SU-DHL-6 (cell line): ENCODE measurements at regions not wholly inside any gene's neighbourhood (a gene's known extent, or its start where the extent isn't known, plus 50 kb on each side); places are given as distances from the start of the nearest gene placed in this dataset.

Source experiments
- H2AFZ ChIP-seq: fragments of 200-600 bp; sonication (generic); 2 replicates; pipeline ENCODE4 v1.6.1; 2014; ENCODE audit warnings: low read depth, mild to moderate bottlenecking, moderate library complexity, mixed read lengths, antibody characterized with exemption, low read length; ENCODE audit not compliant: severe bottlenecking
- H3F3A ChIP-seq: fragments of 200-600 bp; shearing (Covaris generic); 2 replicates; pipeline ENCODE4 v1.6.0; 2016; ENCODE audit warnings: antibody characterized with exemption, mild to moderate bottlenecking; ENCODE audit not compliant: insufficient read depth
- H3K27ac ChIP-seq: fragments of 200-600 bp; sonication (generic); 2 replicates; pipeline ENCODE4 v1.5.1; 2016; ENCODE audit warnings: low read depth, mild to moderate bottlenecking, low read length, moderate library complexity, mixed read lengths
- H3K27me3 ChIP-seq: fragments of 200-600 bp; sonication (generic), shearing (Covaris generic); 2 replicates; pipeline ENCODE4 v1.6.0; 2014; ENCODE audit warnings: mild to moderate bottlenecking, low read length
- H3K36me3 ChIP-seq: fragments of 200-600 bp; sonication (generic); 2 replicates; pipeline ENCODE4 v1.6.1; 2014; ENCODE audit warnings: mild to moderate bottlenecking, low read length, mixed read lengths
- H3K4me2 ChIP-seq: fragments of 300-600, 200-600 bp; shearing (Covaris generic), sonication (generic); 2 replicates; pipeline ENCODE4 v1.6.0; 2014; ENCODE audit warnings: low read length, low read depth, mild to moderate bottlenecking; ENCODE audit not compliant: poor library complexity, severe bottlenecking
- H3K4me3 ChIP-seq: fragments of 200-600 bp; sonication (generic); 2 replicates; pipeline ENCODE4 v1.5.1; 2014; ENCODE audit warnings: antibody characterized with exemption, low read length, mild to moderate bottlenecking, mixed read lengths; ENCODE audit not compliant: insufficient read depth, poor library complexity, severe bottlenecking
- H3K79me2 ChIP-seq: fragments of 200-600 bp; sonication (generic); 2 replicates; pipeline ENCODE4 v1.6.1; 2014; ENCODE audit warnings: mild to moderate bottlenecking, low read length, moderate library complexity; ENCODE audit not compliant: insufficient read depth
- H3K9ac ChIP-seq: fragments of 200-600 bp; sonication (generic); 2 replicates; pipeline ENCODE4 v1.7.0; 2014; ENCODE audit warnings: mild to moderate bottlenecking, low read length
- H3K9me2 ChIP-seq: fragments of 200-600 bp; sonication (generic); replicated peaks from 2 replicates; pipeline ENCODE4 v1.6.1; 2014; ENCODE audit warnings: low read length; ENCODE audit not compliant: insufficient read depth
- H3K9me3 ChIP-seq: fragments of 200-600 bp; sonication (generic); 2 replicates; pipeline ENCODE4 v1.6.1; 2014; ENCODE audit warnings: low read length, mixed read lengths; ENCODE audit not compliant: insufficient read depth
- H4K20me1 ChIP-seq: fragments of 200-600 bp; sonication (generic); 2 replicates; pipeline ENCODE4 v1.6.1; 2014; ENCODE audit warnings: low read depth, mild to moderate bottlenecking, antibody characterized with exemption, low read length, moderate library complexity, mixed read lengths
- EZH2phosphoT487 ChIP-seq: fragments of 200-600 bp; sonication (generic), shearing (Covaris generic); conservative IDR thresholded peaks from 2 replicates; pipeline ENCODE4 v1.6.1; 2018; ENCODE audit warnings: mild to moderate bottlenecking, antibody characterized with exemption, low read length, moderate library complexity, mixed read lengths
- TF ChIP-seq, protein P1 (sequence below): fragments of 200-600 bp; sonication (generic); IDR thresholded peaks from one replicate; pipeline ENCODE4 v1.5.1; 2017; ENCODE audit warnings: antibody characterized with exemption, mild to moderate bottlenecking, low read length, moderate library complexity; ENCODE audit not compliant: insufficient read depth, poor library complexity, severe bottlenecking

DNA sequence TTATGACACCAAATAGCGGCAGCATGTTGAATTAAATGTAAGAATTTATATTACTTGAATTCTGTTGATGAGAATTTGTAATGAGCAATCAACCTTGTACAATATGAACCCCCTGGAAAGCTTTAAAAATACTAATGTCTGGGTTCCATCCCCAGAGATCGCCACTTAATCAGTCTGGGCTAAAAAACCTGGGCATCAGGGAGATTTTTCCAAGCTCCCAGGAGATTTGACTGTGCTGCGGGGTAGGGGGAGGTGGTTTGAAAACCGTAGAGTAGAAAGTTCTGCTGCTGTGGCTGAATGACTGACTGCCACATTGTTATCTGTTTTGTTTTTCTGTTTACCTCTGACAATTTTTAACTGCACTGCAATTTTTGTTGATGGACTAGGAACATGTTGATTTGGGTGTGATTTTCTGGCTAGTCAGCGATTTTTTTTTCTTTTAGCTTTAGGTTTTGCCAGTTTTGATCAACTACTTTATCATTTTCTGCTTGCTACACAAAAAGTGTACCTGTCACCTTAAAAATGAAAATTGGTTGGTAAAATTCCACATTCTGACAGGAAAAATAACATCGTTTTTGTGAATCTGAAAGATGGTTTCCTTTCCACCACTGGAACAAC is 79.3 kb downstream of the PCTP start:
- Histone ChIP-seq H3F3A (no peaks in the 10 kb centered on the region), H3K9me3 (no peaks in the 10 kb centered on the region), H3K79me2 (no peaks in the 10 kb centered on the region), H3K9me2 (no peaks in the 10 kb centered on the region), H3K27me3 (no peaks in the 10 kb centered on the region), H3K9ac (no peak overlapping the region), H3K36me3 (no peaks in the 10 kb centered on the region), H4K20me1 (no peaks in the 10 kb centered on the region), H3K27ac (no peak overlapping the region), H2AFZ (no peak overlapping the region), H3K4me2 (no peak overlapping the region), H3K4me3 (no peak overlapping the region)
- TF ChIP-seq, protein P1, sequence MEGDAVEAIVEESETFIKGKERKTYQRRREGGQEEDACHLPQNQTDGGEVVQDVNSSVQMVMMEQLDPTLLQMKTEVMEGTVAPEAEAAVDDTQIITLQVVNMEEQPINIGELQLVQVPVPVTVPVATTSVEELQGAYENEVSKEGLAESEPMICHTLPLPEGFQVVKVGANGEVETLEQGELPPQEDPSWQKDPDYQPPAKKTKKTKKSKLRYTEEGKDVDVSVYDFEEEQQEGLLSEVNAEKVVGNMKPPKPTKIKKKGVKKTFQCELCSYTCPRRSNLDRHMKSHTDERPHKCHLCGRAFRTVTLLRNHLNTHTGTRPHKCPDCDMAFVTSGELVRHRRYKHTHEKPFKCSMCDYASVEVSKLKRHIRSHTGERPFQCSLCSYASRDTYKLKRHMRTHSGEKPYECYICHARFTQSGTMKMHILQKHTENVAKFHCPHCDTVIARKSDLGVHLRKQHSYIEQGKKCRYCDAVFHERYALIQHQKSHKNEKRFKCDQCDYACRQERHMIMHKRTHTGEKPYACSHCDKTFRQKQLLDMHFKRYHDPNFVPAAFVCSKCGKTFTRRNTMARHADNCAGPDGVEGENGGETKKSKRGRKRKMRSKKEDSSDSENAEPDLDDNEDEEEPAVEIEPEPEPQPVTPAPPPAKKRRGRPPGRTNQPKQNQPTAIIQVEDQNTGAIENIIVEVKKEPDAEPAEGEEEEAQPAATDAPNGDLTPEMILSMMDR: no peak
- TF ChIP-seq EZH2phosphoT487: no peak

DNA sequence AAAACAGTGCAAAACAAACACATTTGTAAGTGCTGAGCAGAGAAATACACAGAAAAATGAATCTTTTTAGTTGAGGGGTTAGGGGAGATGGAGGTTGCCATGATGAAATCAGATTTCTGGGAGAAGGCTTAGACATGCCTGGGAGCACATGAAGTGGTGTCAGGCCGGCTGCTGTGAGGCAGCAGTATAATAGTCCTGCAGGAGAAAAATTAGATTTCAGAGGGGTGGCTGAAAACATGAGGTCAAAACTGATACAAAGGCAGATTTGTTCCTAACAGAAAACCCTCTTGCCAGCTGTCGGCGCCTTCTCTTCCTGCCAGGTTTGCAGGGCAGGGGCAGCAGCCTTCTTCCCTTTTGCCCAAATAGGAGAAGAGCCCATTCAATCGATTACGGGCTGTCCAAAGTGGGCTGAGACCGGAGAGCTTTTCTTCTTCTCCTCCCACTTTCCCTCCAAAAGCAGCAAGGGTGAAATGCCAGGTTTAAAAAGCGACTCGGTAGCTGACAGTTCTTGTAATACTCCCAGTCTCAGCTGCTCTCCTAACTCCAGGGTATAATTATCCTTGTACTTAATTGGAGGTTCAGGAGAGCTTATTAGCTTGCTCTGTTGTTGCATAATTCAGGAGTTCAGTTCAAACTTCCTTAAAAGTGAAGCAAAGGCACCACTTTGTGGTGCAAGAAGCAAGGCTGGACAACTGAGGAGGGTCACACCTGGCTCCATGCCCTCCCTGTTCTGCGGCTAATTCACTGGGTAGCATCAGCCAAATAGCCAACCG is 80.0 kb downstream of the PCTP start:
- Histone ChIP-seq H3K79me2 (no peaks in the 10 kb centered on the region), H3K9me2 (no peaks in the 10 kb centered on the region), H4K20me1 (no peaks in the 10 kb centered on the region), H3K36me3 (no peaks in the 10 kb centered on the region), H3K27me3 (no peaks in the 10 kb centered on the region), H2AFZ (no peak overlapping the region), H3K27ac (no peak overlapping the region), H3K4me3 (no peak overlapping the region), H3F3A (no peaks in the 10 kb centered on the region), H3K9me3 (no peaks in the 10 kb centered on the region), H3K4me2 (no peak overlapping the region), H3K9ac (no peak overlapping the region)
- TF ChIP-seq, protein P1: no peak
- TF ChIP-seq EZH2phosphoT487: no peak

DNA sequence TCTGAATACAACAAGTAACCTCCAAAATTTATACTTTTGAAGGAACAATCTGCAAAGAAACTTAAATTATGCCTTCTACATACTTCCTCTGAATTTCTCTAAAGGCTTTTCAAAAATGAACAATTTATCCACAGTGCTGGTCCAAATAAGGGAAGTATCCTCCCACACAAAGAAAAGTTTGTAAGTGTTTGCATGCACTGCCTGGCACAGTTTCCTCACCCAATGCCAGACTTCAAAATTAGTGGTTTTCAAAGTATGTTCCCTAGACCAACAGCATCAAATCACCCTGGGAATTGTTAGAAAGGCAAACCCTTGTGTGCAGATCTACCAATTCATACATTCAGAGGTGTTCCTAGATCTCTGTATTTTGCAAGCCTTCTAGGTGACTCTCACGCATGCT is 82.5 kb downstream of the PCTP start:
- H3K27ac ChIP-seq: no peak overlapping the region
- no peak overlapping the region for H3K4me2 ChIP-seq
- TF ChIP-seq, protein P1: no peak
- TF ChIP-seq EZH2phosphoT487: no peak

More for the DNA sequence above, 82.5 kb downstream of the PCTP start:
- Histone ChIP-seq H3K9ac (no peak overlapping the region), H3K9me3 (no peaks in the 10 kb centered on the region), H3K36me3 (no peaks in the 10 kb centered on the region), H3F3A (no peaks in the 10 kb centered on the region), H2AFZ (no peak overlapping the region), H4K20me1 (no peaks in the 10 kb centered on the region), H3K27me3 (no peaks in the 10 kb centered on the region), H3K79me2 (no peaks in the 10 kb centered on the region), H3K9me2 (no peaks in the 10 kb centered on the region), H3K4me3 (no peak overlapping the region)
